ENCODE measurements at regions not wholly inside any gene's neighbourhood (a gene's known extent, or its start where the extent isn't known, plus 50 kb on each side); places are given as distances from the start of the nearest gene placed in this dataset.

- Mint-ChIP-seq H3K9me3 (peaks cover 50% of the 10 kb centered on the region), H3K27me3 (ENCODE audit: low read depth) (no peaks in the 10 kb centered on the region), H3K4me3 (no peak overlapping the region), H3K4me1 (ENCODE audit: low read depth) (no peaks in the 10 kb centered on the region), H3K36me3 (ENCODE audit: insufficient read depth) (peaks cover 3% of the 10 kb centered on the region)
- DNase-seq = no peak
- ATAC-seq = no peak
Observed at GRCh38 chr16:35908942-35909341, 2449.5 kb downstream of the TP53TG3F start.

GRCh38 chr16:35909351-35909954, 2450.0 kb downstream of the TP53TG3F start:
- ATAC-seq (no peak), DNase-seq (no peak)
- no peaks in the 10 kb centered on the region for H3K27me3 Mint-ChIP-seq (ENCODE audit: low read depth)
- peaks cover 3% of the 10 kb centered on the region for H3K36me3 Mint-ChIP-seq (ENCODE audit: insufficient read depth)
- H3K9me3 Mint-ChIP-seq = peaks cover 47% of the 10 kb centered on the region
- H3K4me1 Mint-ChIP-seq (ENCODE audit: low read depth) = no peaks in the 10 kb centered on the region
- no peak overlapping the region for H3K4me3 Mint-ChIP-seq

GRCh38 chr16:35910409-35910808, 2451.0 kb downstream of the TP53TG3F start:
- DNase-seq = no peak
- no peaks in the 10 kb centered on the region for H3K4me1 Mint-ChIP-seq (ENCODE audit: low read depth)
- no peak for ATAC-seq
- no peak overlapping the region for H3K4me3 Mint-ChIP-seq
- H3K9me3 Mint-ChIP-seq = peaks cover 45% of the 10 kb centered on the region
- peaks cover under 1% of the 10 kb centered on the region for H3K36me3 Mint-ChIP-seq (ENCODE audit: insufficient read depth)
- no peaks in the 10 kb centered on the region for H3K27me3 Mint-ChIP-seq (ENCODE audit: low read depth)

GRCh38 chr16:35911899-35912298, 2452.5 kb downstream of the TP53TG3F start:
- Mint-ChIP-seq H3K4me3 (no peak overlapping the region), H3K27me3 (ENCODE audit: low read depth) (no peaks in the 10 kb centered on the region), H3K4me1 (ENCODE audit: low read depth) (no peaks in the 10 kb centered on the region), H3K36me3 (ENCODE audit: insufficient read depth) (no peaks in the 10 kb centered on the region), H3K9me3 (peaks cover 33% of the 10 kb centered on the region)
- ATAC-seq (no peak), DNase-seq (no peak)

- H3K4me1 Mint-ChIP-seq (ENCODE audit: low read depth) = no peaks in the 10 kb centered on the region
- ATAC-seq (no peak), DNase-seq (no peak)
- H3K4me3 Mint-ChIP-seq = no peak overlapping the region
- no peaks in the 10 kb centered on the region for H3K36me3 Mint-ChIP-seq (ENCODE audit: insufficient read depth)
- peaks cover 13% of the 10 kb centered on the region for H3K9me3 Mint-ChIP-seq
- H3K27me3 Mint-ChIP-seq (ENCODE audit: low read depth) = no peaks in the 10 kb centered on the region
Observed at GRCh38 chr16:35931722-35932121, 2472.3 kb downstream of the TP53TG3F start.

Data from activated T-cell treated with anti-CD3 and anti-CD28 coated beads, Interleukin-2, amount 50 U/mL, for 4 hours (primary cell).